Testis (tissue), 2 donors: ENCODE measurements at regions not wholly inside any gene's neighbourhood (a gene's known extent, or its start where the extent isn't known, plus 50 kb on each side); places are given as distances from the start of the nearest gene placed in this dataset.

ENCODE experiments used
- DNase-seq: peaks from one replicate; pipeline ENCODE4 v3.0.0-alpha.2; 2019
- H3K27ac ChIP-seq, 2 donors: fragments of 200-600 bp; sonication (generic); one replicate each; pipeline ENCODE4 v1.5.1; 2019
- H3K27me3 ChIP-seq: fragments of 200-600 bp; sonication (generic); one replicate; pipeline ENCODE4 v1.5.1; 2019
- H3K36me3 ChIP-seq: fragments of 200-600 bp; sonication (generic); one replicate; pipeline ENCODE4 v1.5.1; 2017; ENCODE audit warnings: low read depth; ENCODE audit errors: missing control alignments
- H3K4me1 ChIP-seq: fragments of 200-600 bp; sonication (generic); one replicate; pipeline ENCODE4 v1.5.1; 2019
- H3K4me3 ChIP-seq, 2 donors: fragments of 200-600 bp; sonication (generic); one replicate each; pipeline ENCODE4 v1.5.1; 2017 to 2019
- H3K9me3 ChIP-seq: fragments of 200-600 bp; sonication (generic); one replicate; pipeline ENCODE4 v1.5.1; 2017
- POLR2A ChIP-seq: fragments of 450-650 bp; IDR thresholded peaks from one replicate; pipeline ENCODE4 v1.6.1; 2017; ENCODE audit warnings: antibody characterized with exemption, mild to moderate bottlenecking, moderate library complexity
- WGBS, 2 donors: methylation state at CpG; one replicate each; pipeline ENCODE4 v1.1.5; 2018; 5-methylcytosine and 5-hydroxymethylcytosine counted together
- intact Hi-C: fragments of 100-400 bp; cut with DNase I; formaldehyde crosslinking; loops from one replicate; pipeline ENCODE4 v1.15.1; 2023; ENCODE audit warnings: low total_unique reads
- TF ChIP-seq, protein P1 (sequence below), 3 experiments: fragments of 450-650 bp in 2 of 3; fragments of 200-600 bp in 1 of 3; sonication (generic) in 1 of 3; IDR thresholded peaks; one replicate each; pipeline ENCODE4 v1.5.1; 2016 to 2019; ENCODE audit warnings: antibody characterized with exemption in 3 of 3, mild to moderate bottlenecking in 2 of 3, moderate library complexity in 1 of 3

DNA sequence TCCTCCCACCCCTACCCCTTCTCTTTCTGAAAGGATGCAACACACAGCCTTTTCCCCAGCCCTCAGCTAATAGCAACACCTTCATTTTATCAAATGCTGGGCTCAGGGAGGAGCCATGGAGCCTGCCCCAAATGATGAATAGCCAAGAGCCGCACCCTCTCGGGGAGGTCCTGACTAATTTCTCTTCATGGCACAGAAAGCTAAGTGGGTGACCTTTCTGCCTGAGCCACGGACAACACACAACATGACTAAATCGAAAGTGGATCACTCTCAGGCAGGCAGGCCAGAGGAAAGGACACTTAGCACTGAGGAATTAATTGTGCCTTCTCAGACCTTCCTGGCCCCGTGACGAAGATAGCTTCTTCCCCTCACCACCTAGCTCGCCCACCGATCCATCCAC, 165.1 kb upstream of the RAI2 start:
- Histone ChIP-seq H3K4me3 (no peak overlapping the region), H3K9me3 (no peaks in the 10 kb centered on the region), H3K27ac (no peak overlapping the region), H3K36me3 (no peaks in the 10 kb centered on the region), H3K4me1 (no peaks in the 10 kb centered on the region), H3K27me3 (no peaks in the 10 kb centered on the region)
- no peak for TF ChIP-seq POLR2A
- TF ChIP-seq, protein P1, sequence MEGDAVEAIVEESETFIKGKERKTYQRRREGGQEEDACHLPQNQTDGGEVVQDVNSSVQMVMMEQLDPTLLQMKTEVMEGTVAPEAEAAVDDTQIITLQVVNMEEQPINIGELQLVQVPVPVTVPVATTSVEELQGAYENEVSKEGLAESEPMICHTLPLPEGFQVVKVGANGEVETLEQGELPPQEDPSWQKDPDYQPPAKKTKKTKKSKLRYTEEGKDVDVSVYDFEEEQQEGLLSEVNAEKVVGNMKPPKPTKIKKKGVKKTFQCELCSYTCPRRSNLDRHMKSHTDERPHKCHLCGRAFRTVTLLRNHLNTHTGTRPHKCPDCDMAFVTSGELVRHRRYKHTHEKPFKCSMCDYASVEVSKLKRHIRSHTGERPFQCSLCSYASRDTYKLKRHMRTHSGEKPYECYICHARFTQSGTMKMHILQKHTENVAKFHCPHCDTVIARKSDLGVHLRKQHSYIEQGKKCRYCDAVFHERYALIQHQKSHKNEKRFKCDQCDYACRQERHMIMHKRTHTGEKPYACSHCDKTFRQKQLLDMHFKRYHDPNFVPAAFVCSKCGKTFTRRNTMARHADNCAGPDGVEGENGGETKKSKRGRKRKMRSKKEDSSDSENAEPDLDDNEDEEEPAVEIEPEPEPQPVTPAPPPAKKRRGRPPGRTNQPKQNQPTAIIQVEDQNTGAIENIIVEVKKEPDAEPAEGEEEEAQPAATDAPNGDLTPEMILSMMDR (IDR thresholded peaks at IDR 0.05) = no peak
- 56 to 67% methylated on average over 6 to 8 of the region's 8 CpGs for WGBS, 2 donors
- DNase-seq = no peak
- intact Hi-C loops = no loop called here

DNA sequence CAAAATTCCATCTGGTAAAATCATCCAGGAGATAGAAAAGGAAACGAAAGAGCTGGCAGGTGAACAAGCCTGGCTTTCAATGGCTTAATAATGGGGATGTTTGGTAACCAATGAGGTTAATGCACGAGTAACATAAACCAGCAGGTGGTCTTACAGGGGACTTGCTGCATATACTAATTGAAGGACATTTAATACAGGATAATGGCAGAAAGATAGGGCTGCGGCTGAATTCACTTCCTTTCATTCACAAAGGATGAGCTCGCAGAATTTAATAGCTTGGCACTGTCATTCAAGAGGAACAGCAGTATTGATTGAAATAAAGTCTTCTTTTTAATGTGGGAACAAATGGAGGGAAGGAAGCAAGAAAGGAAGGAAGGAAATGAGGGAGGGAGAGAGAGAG, 156.3 kb upstream of the RAI2 start:
- H3K36me3 ChIP-seq = no peaks in the 10 kb centered on the region
- intact Hi-C loops = no loop called here
- no peak overlapping the region for H3K4me3 ChIP-seq
- no peaks in the 10 kb centered on the region for H3K27me3 ChIP-seq
- no peak overlapping the region for H3K27ac ChIP-seq
- no peaks in the 10 kb centered on the region for H3K4me1 ChIP-seq
- no peaks in the 10 kb centered on the region for H3K9me3 ChIP-seq
- no peak for DNase-seq
- WGBS, 2 donors = 65 to 72% methylated on average over 4 of the region's 4 CpGs
- TF ChIP-seq POLR2A = no peak
- TF ChIP-seq, protein P1 (IDR thresholded peaks at IDR 0.05) = no peak

DNA sequence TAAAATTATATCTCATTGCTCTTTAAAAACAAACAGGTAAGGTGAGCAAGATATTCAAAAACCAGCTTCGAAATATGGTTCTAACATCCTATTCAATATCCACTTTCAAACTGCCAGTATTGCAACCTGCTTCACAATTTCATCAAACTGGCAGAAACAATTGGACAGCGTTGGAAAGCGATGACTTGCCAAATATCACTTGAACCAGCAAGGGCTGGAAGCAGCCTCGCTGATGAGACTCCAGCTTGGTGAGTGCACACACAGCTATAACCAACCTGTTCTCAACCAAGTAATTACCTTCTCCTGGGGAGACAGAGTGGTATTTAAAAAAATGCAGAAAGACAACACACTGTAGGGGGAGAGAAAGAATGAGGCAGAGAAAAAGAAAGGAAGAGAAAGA, 155.8 kb upstream of the RAI2 start:
- Histone ChIP-seq H3K4me1 (no peaks in the 10 kb centered on the region), H3K27me3 (no peaks in the 10 kb centered on the region), H3K4me3 (no peak overlapping the region), H3K9me3 (no peaks in the 10 kb centered on the region), H3K27ac (no peak overlapping the region), H3K36me3 (no peaks in the 10 kb centered on the region)
- 86% methylated on average over 4 of the region's 4 CpGs for WGBS, 2 donors
- no peak for DNase-seq
- TF ChIP-seq, protein P1 (IDR thresholded peaks at IDR 0.05) = no peak
- TF ChIP-seq POLR2A = no peak
- intact Hi-C loops = no loop called here

DNA sequence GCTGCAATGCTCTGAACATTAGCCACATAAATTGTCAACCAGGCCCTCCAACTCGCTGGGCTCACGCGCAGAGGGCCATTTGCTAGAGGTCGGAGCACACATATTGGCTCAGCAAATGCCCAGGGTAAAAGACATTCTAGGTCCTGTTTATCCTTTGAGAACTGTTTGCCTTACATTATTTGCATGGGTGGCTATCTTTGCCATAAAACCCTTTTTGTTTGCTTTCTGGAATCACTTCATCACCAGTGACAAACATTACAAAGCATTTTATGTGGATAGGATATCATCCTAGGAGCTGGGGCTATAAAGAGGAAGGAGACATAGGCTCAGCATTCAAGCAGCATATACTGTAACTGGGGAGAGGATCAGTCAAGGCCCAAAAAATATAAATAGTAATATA, 149.2 kb upstream of the RAI2 start:
- no peak overlapping the region for H3K27ac ChIP-seq
- intact Hi-C loops = no loop called here
- H3K36me3 ChIP-seq = no peaks in the 10 kb centered on the region
- WGBS, 2 donors = 70 to 95% methylated on average over 4 of the region's 4 CpGs
- no peak for DNase-seq
- H3K4me1 ChIP-seq = no peaks in the 10 kb centered on the region
- no peak for TF ChIP-seq POLR2A
- TF ChIP-seq, protein P1 (IDR thresholded peaks at IDR 0.05) = no peak
- H3K27me3 ChIP-seq = no peaks in the 10 kb centered on the region
- H3K9me3 ChIP-seq = no peaks in the 10 kb centered on the region
- H3K4me3 ChIP-seq = no peak overlapping the region

DNA sequence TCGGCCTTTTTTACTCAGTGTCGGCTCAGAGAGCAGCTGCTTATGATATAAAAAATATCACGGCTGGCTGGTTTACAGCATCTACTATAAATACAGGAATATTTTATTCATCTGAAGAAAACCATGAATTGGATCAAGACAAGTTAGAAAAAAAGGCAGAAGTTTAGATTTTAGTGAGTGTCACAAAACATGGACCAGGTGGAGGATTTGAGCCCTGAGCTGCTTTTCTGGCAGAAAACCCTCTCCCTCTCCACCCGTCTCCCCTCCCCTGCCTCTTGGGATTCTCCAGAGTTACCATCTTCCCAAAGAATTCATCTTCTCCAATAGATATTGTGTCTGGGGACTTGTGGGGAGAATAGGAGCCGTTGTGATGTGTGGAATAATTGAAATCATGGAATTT, 142.8 kb upstream of the RAI2 start:
- TF ChIP-seq, protein P1 (IDR thresholded peaks at IDR 0.05) = no peak
- TF ChIP-seq POLR2A = no peak
- 82 to 92% methylated on average over 4 to 5 of the region's 5 CpGs for WGBS, 2 donors
- Histone ChIP-seq H3K27me3 (no peaks in the 10 kb centered on the region), H3K36me3 (no peaks in the 10 kb centered on the region), H3K4me3 (no peak overlapping the region), H3K9me3 (no peaks in the 10 kb centered on the region), H3K4me1 (no peaks in the 10 kb centered on the region), H3K27ac (no peak overlapping the region)
- intact Hi-C loops = no loop called here
- no peak for DNase-seq
